HepG2 (cell line): ENCODE measurements at regions not wholly inside any gene's neighbourhood (a gene's known extent, or its start where the extent isn't known, plus 50 kb on each side); places are given as distances from the start of the nearest gene placed in this dataset.

Experiments
- ATAC-seq: fragments of 200-7000 bp; cut with Tn5 transposase; 3 replicates; pipeline ENCODE4 v1.9.1; 2020; ENCODE audit warnings: mild to moderate bottlenecking, moderate library complexity
- BruUV-seq: library from RNA; stranded (reverse); fragments of 400-500 nt; replicated peaks from 2 replicates; lab custom pipeline; 2021; lab: Mats Ljungman, UMichigan
- CTCF ChIA-PET: fragments of 300-600 bp; formaldehyde crosslinking; extraction: SDS; loops from one replicate; lab custom pipeline; 2021; ENCODE audit warnings: low total read pairs, inconsistent platforms, low intra/inter-chr PET ratio; lab: Yijun Ruan, JAX
- POLR2A ChIA-PET: fragments of 350-600 bp; sonication (Branson Sonifier 250); formaldehyde crosslinking; loops from one replicate; lab custom pipeline; 2020; ENCODE audit warnings: antibody characterized with exemption, inconsistent platforms; lab: Yijun Ruan, JAX
- DNase-seq: peaks from one replicate; pipeline ENCODE4 v3.0.0-alpha.2; 2015; ENCODE audit warnings: low spot score
- FAIRE-seq: peaks from 3 replicates; lab custom pipeline; 2011; peaks lifted over from hg19 to GRCh38; lab: Jason Lieb, UNC
- H2AFZ ChIP-seq: one replicate; pipeline ENCODE4 v1.6.1; 2011; ENCODE audit warnings: low read length, inconsistent platforms
- H3K27ac ChIP-seq: fragments of 300-600 bp; 3 replicates; pipeline ENCODE4 v1.8.0; 2011; ENCODE audit warnings: mixed run types, mild to moderate bottlenecking, mixed read lengths, low read length, inconsistent platforms; ENCODE audit not compliant: insufficient read depth; ENCODE audit errors: extremely low read length
- H3K27me3 ChIP-seq, 2 experiments: fragments of 200-600 bp in 1 of 2; 2 replicates in 1 of 2; 3 replicates in 1 of 2; pipeline versions ENCODE4 v1.6.0 to v1.8.0; 2011; ENCODE audit warnings: low read length in 2 of 2, mild to moderate bottlenecking in 2 of 2, moderate library complexity in 2 of 2, inconsistent platforms in 1 of 2; ENCODE audit not compliant: insufficient read depth in 2 of 2, control insufficient read depth in 1 of 2
- H3K36me3 ChIP-seq, 2 experiments: fragments of 200-600 bp in 1 of 2; replicated peaks in 1 of 2; 2 replicates in 1 of 2; 3 replicates in 1 of 2; pipeline versions ENCODE4 v1.5.1 to v1.8.0; 2011; ENCODE audit warnings: low read length in 2 of 2, inconsistent platforms in 1 of 2; ENCODE audit not compliant: insufficient read depth in 2 of 2, control insufficient read depth in 1 of 2
- H3K4me1 ChIP-seq: 2 replicates; pipeline ENCODE4 v1.5.1; 2012; ENCODE audit warnings: low read length, inconsistent platforms; ENCODE audit not compliant: insufficient read depth
- H3K4me2 ChIP-seq: 2 replicates; pipeline ENCODE4 v1.6.0; 2011; ENCODE audit warnings: low read depth, low read length, inconsistent platforms
- H3K4me3 ChIP-seq, 3 experiments: fragments of 200-600 bp in 1 of 3; sonication (generic), shearing (Covaris generic) in 1 of 3; replicated peaks in 1 of 3; 2 replicates each; pipeline ENCODE4 v1.5.1; 2011 to 2016; ENCODE audit warnings: low read length in 3 of 3, inconsistent platforms in 2 of 3, low read depth in 2 of 3, mild to moderate bottlenecking in 2 of 3, control low read depth in 1 of 3, mixed read lengths in 1 of 3; ENCODE audit not compliant: insufficient read depth in 1 of 3
- H3K79me2 ChIP-seq: one replicate; pipeline ENCODE4 v1.6.1; 2011; ENCODE audit warnings: low read length, inconsistent platforms; ENCODE audit not compliant: insufficient read depth
- H3K9ac ChIP-seq: 2 replicates; pipeline ENCODE4 v1.6.0; 2011; ENCODE audit warnings: mild to moderate bottlenecking, low read depth, low read length, inconsistent platforms; ENCODE audit not compliant: insufficient read depth
- H3K9me3 ChIP-seq: 2 replicates; pipeline ENCODE4 v1.5.1; 2012; ENCODE audit warnings: mild to moderate bottlenecking, low read length
- H4K20me1 ChIP-seq: 2 replicates; pipeline ENCODE4 v1.6.0; 2011; ENCODE audit warnings: inconsistent platforms, mild to moderate bottlenecking, low read length, moderate library complexity; ENCODE audit not compliant: insufficient read depth
- BCL6 ChIP-seq: IDR thresholded peaks from 2 replicates; pipeline ENCODE4 v1.6.1; 2016; ENCODE audit warnings: missing genetic modification reagents, missing compliant biosample characterization
- CBX5 ChIP-seq: sonication (generic); formaldehyde crosslinking; IDR thresholded peaks from 2 replicates; pipeline ENCODE4 v1.4.0; 2020; ENCODE audit warnings: missing genetic modification reagents, borderline replicate concordance
- CREM ChIP-seq, 2 experiments: sonication (generic) in 1 of 2; formaldehyde crosslinking in 1 of 2; IDR thresholded peaks; 2 replicates each; pipeline versions ENCODE4 v1.4.0 to v1.6.1; 2016 to 2020; ENCODE audit warnings: antibody characterized with exemption in 1 of 2, mild to moderate bottlenecking in 1 of 2, missing genetic modification reagents in 1 of 2
- DPF2 ChIP-seq: sonication (generic); formaldehyde crosslinking; IDR thresholded peaks from 2 replicates; pipeline ENCODE4 v1.4.0; 2020; ENCODE audit warnings: mild to moderate bottlenecking, low read depth, missing genetic modification reagents, borderline replicate concordance
- ELF1 ChIP-seq: sonication (generic); formaldehyde crosslinking; IDR thresholded peaks from 2 replicates; pipeline ENCODE4 v1.4.0; 2020; ENCODE audit warnings: missing genetic modification reagents
- ELF3 ChIP-seq: IDR thresholded peaks from 2 replicates; pipeline ENCODE4 v1.6.1; 2016; ENCODE audit warnings: missing genetic modification reagents, missing compliant biosample characterization
- FOXJ3 ChIP-seq: sonication (generic); formaldehyde crosslinking; IDR thresholded peaks from 2 replicates; pipeline ENCODE4 v1.4.0; 2020; ENCODE audit warnings: missing genetic modification reagents, mild to moderate bottlenecking, borderline replicate concordance
- KAT8 ChIP-seq: IDR thresholded peaks from 2 replicates; pipeline ENCODE4 v1.6.1; 2016; ENCODE audit warnings: missing genetic modification reagents, missing compliant biosample characterization
- MBNL3 ChIP-seq: fragments of 250-450 bp; sonication (Bioruptor Pico); conservative IDR thresholded peaks from 2 replicates; pipeline ENCODE4 v1.8.0; 2022; ENCODE audit warnings: mild to moderate bottlenecking, inconsistent platforms
- NCOR1 ChIP-seq: fragments of 200-600 bp; sonication (generic); IDR thresholded peaks from 2 replicates; pipeline ENCODE4 v1.7.0; 2017; ENCODE audit warnings: antibody characterized with exemption, low read length, borderline replicate concordance
- NR2C2 ChIP-seq: sonication (generic); formaldehyde crosslinking; IDR thresholded peaks from 2 replicates; pipeline ENCODE4 v1.4.0; 2020; ENCODE audit warnings: missing genetic modification reagents, mild to moderate bottlenecking, moderate library complexity, borderline replicate concordance
- NR2F6 ChIP-seq, 2 experiments: IDR thresholded peaks; 2 replicates each; pipeline ENCODE4 v1.6.1; 2016; ENCODE audit warnings: antibody characterized with exemption in 1 of 2, mild to moderate bottlenecking in 1 of 2
- POGZ ChIP-seq: sonication (generic); formaldehyde crosslinking; IDR thresholded peaks from 2 replicates; pipeline ENCODE4 v1.4.0; 2020; ENCODE audit warnings: mild to moderate bottlenecking, missing genetic modification reagents
- SP1 ChIP-seq, 2 experiments: fragments of 450-650 bp in 1 of 2; sonication (generic) in 1 of 2; formaldehyde crosslinking in 1 of 2; IDR thresholded peaks; 2 replicates each; pipeline versions ENCODE4 v1.4.0 to v1.6.1; 2016 to 2020; ENCODE audit warnings: missing genetic modification reagents in 1 of 2
- SRY ChIP-seq: sonication (generic); formaldehyde crosslinking; IDR thresholded peaks from 2 replicates; pipeline ENCODE4 v1.8.0; 2022; ENCODE audit warnings: mild to moderate bottlenecking, missing genetic modification reagents
- ZNF703 ChIP-seq: sonication (generic); formaldehyde crosslinking; IDR thresholded peaks from 2 replicates; pipeline ENCODE4 v1.5.1; 2020; ENCODE audit warnings: missing genetic modification reagents, mild to moderate bottlenecking, moderate library complexity, borderline replicate concordance
- WGBS: methylation state at CpG from one replicate; pipeline ENCODE4 v1.1.6; 2017; ENCODE audit warnings: low lambda C conversion rate; 5-methylcytosine and 5-hydroxymethylcytosine counted together
- in situ Hi-C: cut with HindIII; loops from 2 replicates; pipeline ENCODE4 v1.10.0; 2017; ENCODE audit warnings: low pct_unique_long_range_greater_than_20kb; ENCODE audit not compliant: extremely low pct_ligation_motif_present
- intact Hi-C: fragments of 100-400 bp; cut with micrococcal nuclease; formaldehyde crosslinking; loops from one replicate; pipeline ENCODE4 v1.10.0; 2022; ENCODE audit not compliant: unreplicated experiment
- TF ChIP-seq, protein P1 (sequence below): sonication (generic); formaldehyde crosslinking; IDR thresholded peaks from 2 replicates; pipeline ENCODE4; 2020; ENCODE audit warnings: missing genetic modification reagents, mild to moderate bottlenecking, borderline replicate concordance
- TF ChIP-seq, protein P2 (sequence below): sonication (generic); formaldehyde crosslinking; IDR thresholded peaks from 2 replicates; pipeline ENCODE4 v1.4.0; 2020; ENCODE audit warnings: mild to moderate bottlenecking, missing genetic modification reagents, borderline replicate concordance

- no peak overlapping the region for H2AFZ ChIP-seq
- H3K27me3 ChIP-seq, result no peaks in the 10 kb centered on the region
- peak overlapping the region; percentile 100 for H3K27ac ChIP-seq
- in situ Hi-C loops, result loop anchor here (5.0 to 25.0 kb wide), 3 partner anchors 375 to 870 kb away; partner anchors contain the start of gene FOXN3
- peaks cover 28% of the 10 kb centered on the region for H3K4me1 ChIP-seq
- WGBS, result 86% methylated on average over 1 of the region's 1 CpG
- FAIRE-seq (no peak), DNase-seq (no peak), ATAC-seq (no peak)
- intact Hi-C loops, result loop anchor here (5.0 kb wide), 3 partner anchors 135 to 730 kb away; no protein-coding TSS in a partner anchor
- no peaks in the 10 kb centered on the region for H3K79me2 ChIP-seq
- peaks cover 12% of the 10 kb centered on the region for H3K9me3 ChIP-seq
- POLR2A ChIA-PET, result interaction anchor here (1.3 to 1.6 kb wide), 2 partner anchors 134 to 869 kb away, joined by 4 to 8 read pairs; no protein-coding TSS in a partner anchor
- no peaks in the 10 kb centered on the region for H4K20me1 ChIP-seq
- no TSS peak for BruUV-seq
- H3K9ac ChIP-seq, result peak overlapping the region; percentile 99
- H3K4me3 ChIP-seq, result peak overlapping the region in 1 of 3 experiments; percentile 76; a peak in 1 of 6 replicates
- H3K36me3 ChIP-seq, result no peaks in the 10 kb centered on the region
- H3K4me2 ChIP-seq, result peak overlapping the region; percentile 100
- CTCF ChIA-PET, result no interaction called here
- TF ChIP-seq POGZ (CRISPR knock-in tag) (peak; percentile 44), NR2C2 (CRISPR knock-in tag) (peak; percentile 95), MBNL3 (CRISPR knock-in tag) (no peak), NCOR1 (no peak), ELF3 (CRISPR knock-in tag) (0 out of 2 replicates have a peak, but pooled peaks have one; percentile 11), ZNF703 (no peak), CBX5 (CRISPR knock-in tag) (no peak), BCL6 (CRISPR knock-in tag) (no peak), KAT8 (CRISPR knock-in tag) (peak; percentile 61; the same call in 1 of the 2 replicates), SP1 (IDR thresholded peaks at IDR 0.05) (no peak), SP1 (CRISPR knock-in tag; IDR thresholded peaks at IDR 0.05) (no peak), FOXJ3 (CRISPR knock-in tag) (no peak), DPF2 (CRISPR knock-in tag) (no peak), ELF1 (CRISPR knock-in tag) (peak; percentile 51), SRY (CRISPR knock-in tag) (no peak), CREM (IDR thresholded peaks at IDR 0.05) (no peak), CREM (CRISPR knock-in tag; IDR thresholded peaks at IDR 0.05) (no peak), NR2F6 (IDR thresholded peaks at IDR 0.05) (no peak), NR2F6 (CRISPR knock-in tag; IDR thresholded peaks at IDR 0.05) (no peak)
- TF ChIP-seq, protein P1, sequence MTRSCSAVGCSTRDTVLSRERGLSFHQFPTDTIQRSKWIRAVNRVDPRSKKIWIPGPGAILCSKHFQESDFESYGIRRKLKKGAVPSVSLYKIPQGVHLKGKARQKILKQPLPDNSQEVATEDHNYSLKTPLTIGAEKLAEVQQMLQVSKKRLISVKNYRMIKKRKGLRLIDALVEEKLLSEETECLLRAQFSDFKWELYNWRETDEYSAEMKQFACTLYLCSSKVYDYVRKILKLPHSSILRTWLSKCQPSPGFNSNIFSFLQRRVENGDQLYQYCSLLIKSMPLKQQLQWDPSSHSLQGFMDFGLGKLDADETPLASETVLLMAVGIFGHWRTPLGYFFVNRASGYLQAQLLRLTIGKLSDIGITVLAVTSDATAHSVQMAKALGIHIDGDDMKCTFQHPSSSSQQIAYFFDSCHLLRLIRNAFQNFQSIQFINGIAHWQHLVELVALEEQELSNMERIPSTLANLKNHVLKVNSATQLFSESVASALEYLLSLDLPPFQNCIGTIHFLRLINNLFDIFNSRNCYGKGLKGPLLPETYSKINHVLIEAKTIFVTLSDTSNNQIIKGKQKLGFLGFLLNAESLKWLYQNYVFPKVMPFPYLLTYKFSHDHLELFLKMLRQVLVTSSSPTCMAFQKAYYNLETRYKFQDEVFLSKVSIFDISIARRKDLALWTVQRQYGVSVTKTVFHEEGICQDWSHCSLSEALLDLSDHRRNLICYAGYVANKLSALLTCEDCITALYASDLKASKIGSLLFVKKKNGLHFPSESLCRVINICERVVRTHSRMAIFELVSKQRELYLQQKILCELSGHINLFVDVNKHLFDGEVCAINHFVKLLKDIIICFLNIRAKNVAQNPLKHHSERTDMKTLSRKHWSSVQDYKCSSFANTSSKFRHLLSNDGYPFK, result no peak
- TF ChIP-seq, protein P2, sequence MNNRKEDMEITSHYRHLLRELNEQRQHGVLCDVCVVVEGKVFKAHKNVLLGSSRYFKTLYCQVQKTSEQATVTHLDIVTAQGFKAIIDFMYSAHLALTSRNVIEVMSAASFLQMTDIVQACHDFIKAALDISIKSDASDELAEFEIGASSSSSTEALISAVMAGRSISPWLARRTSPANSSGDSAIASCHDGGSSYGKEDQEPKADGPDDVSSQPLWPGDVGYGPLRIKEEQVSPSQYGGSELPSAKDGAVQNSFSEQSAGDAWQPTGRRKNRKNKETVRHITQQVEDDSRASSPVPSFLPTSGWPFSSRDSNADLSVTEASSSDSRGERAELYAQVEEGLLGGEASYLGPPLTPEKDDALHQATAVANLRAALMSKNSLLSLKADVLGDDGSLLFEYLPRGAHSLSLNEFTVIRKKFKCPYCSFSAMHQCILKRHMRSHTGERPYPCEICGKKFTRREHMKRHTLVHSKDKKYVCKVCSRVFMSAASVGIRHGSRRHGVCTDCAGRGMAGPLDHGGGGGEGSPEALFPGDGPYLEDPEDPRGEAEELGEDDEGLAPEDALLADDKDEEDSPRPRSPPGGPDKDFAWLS (CRISPR knock-in tag), result no peak
These were observed 217.6 kb downstream of the TTC8 start for GRCh38 chr14:89042021-89042420.
